ENCODE measurements at regions not wholly inside any gene's neighbourhood (a gene's known extent, or its start where the extent isn't known, plus 50 kb on each side); places are given as distances from the start of the nearest gene placed in this dataset.

- TF ChIP-seq SP2 (tag by site-specific recombination; IDR thresholded peaks at IDR 0.05), result no peak
- no peak for TF ChIP-seq ZNF510 (tag by site-specific recombination; IDR thresholded peaks at IDR 0.05; ENCODE audit: insufficient replicate concordance)
- no peak for TF ChIP-seq ZBTB17 (tag by site-specific recombination; IDR thresholded peaks at IDR 0.05)
- no peak for TF ChIP-seq FEZF1 (tag by site-specific recombination; IDR thresholded peaks at IDR 0.05)
- no peak for TF ChIP-seq TSHZ1 (tag by site-specific recombination; IDR thresholded peaks at IDR 0.05; ENCODE audit: borderline replicate concordance)
- TF ChIP-seq CTCF (tag by site-specific recombination; IDR thresholded peaks at IDR 0.05), result no peak
- TF ChIP-seq ZBTB8A (tag by site-specific recombination; IDR thresholded peaks at IDR 0.05), result no peak
- TF ChIP-seq ZFP37 (tag by site-specific recombination; IDR thresholded peaks at IDR 0.05), result no peak
Observed at GRCh38 chr6:159586684-159587083, 106.4 kb downstream of the SOD2 start.

All from HEK293 (cell line).